ENCODE measurements at regions not wholly inside any gene's neighbourhood (a gene's known extent, or its start where the extent isn't known, plus 50 kb on each side); places are given as distances from the start of the nearest gene placed in this dataset.

GRCh38 chr2:236917164-236917563, 168.5 kb upstream of the COPS8 start:
- no peak overlapping the region for H2BK5ac ChIP-seq (ENCODE audit: low read depth, low read length)
- H3K4ac ChIP-seq (replicated peaks; ENCODE audit: insufficient read length, low read depth, low read length) = no peak overlapping the region
- no peak overlapping the region for H2AK5ac ChIP-seq (ENCODE audit: low read depth, low read length)
- H2BK20ac ChIP-seq (ENCODE audit: low read length) = no peak overlapping the region
- no peak overlapping the region for H3K9ac ChIP-seq (replicated peaks in 1 of 4; ENCODE audit: extremely low read depth in 1 of 4, low read depth in 3 of 4, low read length in 3 of 4)
- H4K91ac ChIP-seq (replicated peaks; ENCODE audit: insufficient read length, low read length) = no peak overlapping the region
- no peak overlapping the region for H3K23ac ChIP-seq (ENCODE audit: insufficient read length)
- TF ChIP-seq JUND (IDR thresholded peaks at IDR 0.05; ENCODE audit: low read length) = no peak
- TF ChIP-seq TCF12 (IDR thresholded peaks at IDR 0.05; ENCODE audit: low read depth, low read length) = no peak
- no peak for TF ChIP-seq CHD1 (IDR thresholded peaks at IDR 0.05; ENCODE audit: low read depth, low read length)
- TF ChIP-seq GABPA (IDR thresholded peaks at IDR 0.05; ENCODE audit: borderline replicate concordance, insufficient read depth, low read length) = no peak
- TF ChIP-seq EP300 (IDR thresholded peaks at IDR 0.05; ENCODE audit: borderline replicate concordance in 1 of 2, low read depth in 2 of 2, low read length in 2 of 2) = no peak
- TF ChIP-seq E2F6 (IDR thresholded peaks at IDR 0.05) = no peak
- no peak for TF ChIP-seq NRF1 (IDR thresholded peaks at IDR 0.05; ENCODE audit: low read depth, low read length)
- no peak for TF ChIP-seq SIRT6 (IDR thresholded peaks at IDR 0.05; ENCODE audit: low read length)
- no peak for TF ChIP-seq EZH2 (IDR thresholded peaks at IDR 0.05; ENCODE audit: low read depth, low read length, severe bottlenecking)
- no peak for TF ChIP-seq BACH1 (IDR thresholded peaks at IDR 0.05; ENCODE audit: low read length)
- no peak for TF ChIP-seq CREB1 (IDR thresholded peaks at IDR 0.05)
- TF ChIP-seq RFX5 (IDR thresholded peaks at IDR 0.05; ENCODE audit: borderline replicate concordance, low read depth, low read length) = no peak
- H4K8ac ChIP-seq (ENCODE audit: extremely low read depth, insufficient read depth, low read length) = no peak overlapping the region
- H2AFZ ChIP-seq (ENCODE audit: low read length) = no peak overlapping the region
- no peak overlapping the region for H2BK12ac ChIP-seq (ENCODE audit: low read depth, low read length)
- no peak overlapping the region for H3K27ac ChIP-seq (ENCODE audit: low read depth, low read length)
- no peaks in the 10 kb centered on the region; a peak in 1 of 4 replicates for H3K79me2 ChIP-seq (ENCODE audit: control insufficient read depth in 1 of 2, insufficient read depth in 2 of 2, low read length in 2 of 2)
- DNase-seq (ENCODE audit: low read depth in 1 of 2, low spot score in 2 of 2) (no peak), FAIRE-seq (no peak)
- no peaks in the 10 kb centered on the region for H3K79me1 ChIP-seq (ENCODE audit: low read depth, low read length)
- ChIA-PET CTCF (ENCODE audit: partially characterized antibody) (no interaction called here), POLR2A (ENCODE audit: partially characterized antibody) (no interaction called here)
- WGBS, 2 experiments (ENCODE audit: extremely low coverage in 1 of 2, insufficient coverage in 1 of 2, insufficient read length in 1 of 2, insufficient replicate concordance in 2 of 2, low coverage in 1 of 2, low lambda C conversion rate in 2 of 2, missing lambda C conversion rate in 1 of 2) = 93% methylated on average over 3 of the region's 3 CpGs; no CpG with 5 or more reads in 1 of the 2 experiments
- no peaks in the 10 kb centered on the region for H3K36me3 ChIP-seq (ENCODE audit: control insufficient read depth in 2 of 4, insufficient read depth in 4 of 4, low read length in 3 of 4)
- H3K14ac ChIP-seq (ENCODE audit: insufficient read length) = no peak overlapping the region
- H3K4me1 ChIP-seq (replicated peaks in 1 of 4; ENCODE audit: control insufficient read depth in 3 of 4, insufficient read depth in 4 of 4, low read length in 3 of 4) = no peaks in the 10 kb centered on the region; a peak in 1 of 7 replicates
- no peaks in the 10 kb centered on the region for H3K9me3 ChIP-seq (ENCODE audit: insufficient read depth in 2 of 2, low read depth in 1 of 2, low read length in 1 of 2)
- H3K56ac ChIP-seq (replicated peaks; ENCODE audit: insufficient read length, low read depth, low read length) = no peak overlapping the region
- H2BK120ac ChIP-seq (replicated peaks; ENCODE audit: low read depth, low read length) = no peak overlapping the region
- H3K23me2 ChIP-seq (ENCODE audit: low read depth, low read length) = no peaks in the 10 kb centered on the region
- no peak overlapping the region for H2BK15ac ChIP-seq (ENCODE audit: low read length)
- H4K20me1 ChIP-seq (replicated peaks in 1 of 2; ENCODE audit: control insufficient read depth in 1 of 2, insufficient read depth in 2 of 2, low read length in 2 of 2) = no peaks in the 10 kb centered on the region
- H3K4me2 ChIP-seq (ENCODE audit: insufficient read depth in 1 of 2, low read depth in 2 of 2, low read length in 2 of 2) = no peak overlapping the region
- no peak overlapping the region for H3K18ac ChIP-seq (ENCODE audit: extremely low read depth, low read length)
- H4K5ac ChIP-seq (ENCODE audit: insufficient read length, low read depth, low read length) = no peak overlapping the region
- no peak overlapping the region for H3K4me3 ChIP-seq (ENCODE audit: extremely low read depth in 1 of 4, insufficient read depth in 2 of 4, low read depth in 3 of 4, low read length in 4 of 4)
- H3K27me3 ChIP-seq (replicated peaks in 1 of 4; ENCODE audit: control insufficient read depth in 3 of 4, extremely low read depth in 1 of 4, insufficient read depth in 3 of 4, low read length in 3 of 4) = no peaks in the 10 kb centered on the region

All from H1 (cell line).